CD1c-positive myeloid dendritic cell (primary cell): ENCODE measurements at regions not wholly inside any gene's neighbourhood (a gene's known extent, or its start where the extent isn't known, plus 50 kb on each side); places are given as distances from the start of the nearest gene placed in this dataset.
"Not testable (repeated sequence)": the region's sequence is repeated elsewhere in the genome, so short reads cannot be mapped to it uniquely, and the experiment has no call there.

Source experiments
- DNase-seq: peaks from one replicate; pipeline ENCODE4 v3.0.0-alpha.2; 2016; ENCODE audit errors: extremely low spot score

- no peak for DNase-seq
Observed at GRCh38 chr4:137861682-137862081, 329.4 kb upstream of the PCDH18 start.

- DNase-seq = no peak
Observed at GRCh38 chr4:137853424-137853823, 321.1 kb upstream of the PCDH18 start.

- DNase-seq = no peak
Observed at GRCh38 chr4:137852326-137852725, 320.0 kb upstream of the PCDH18 start.

DNA sequence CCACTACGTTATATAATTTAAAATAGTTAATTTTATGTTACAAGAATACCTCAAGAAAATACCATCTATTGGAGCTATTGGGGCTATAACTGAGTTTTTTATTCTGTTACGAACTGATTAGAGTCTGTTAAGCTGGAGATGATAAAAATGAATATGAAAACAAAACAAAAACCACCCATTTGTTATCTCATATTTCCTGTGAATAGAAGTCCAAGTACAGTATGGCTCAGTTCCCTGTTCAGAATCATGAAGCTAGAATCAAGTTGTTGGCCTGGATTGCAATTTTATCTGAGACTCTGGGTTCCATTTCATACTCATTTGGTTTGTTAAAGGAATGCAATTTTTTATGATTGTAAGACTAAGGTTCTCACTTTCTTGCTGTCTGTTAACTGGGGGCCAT, 319.1 kb upstream of the PCDH18 start:
- DNase-seq = no peak

GRCh38 chr4:137827945-137828344, 295.7 kb upstream of the PCDH18 start:
- DNase-seq = not testable (repeated sequence)

- no peak for DNase-seq
Observed at GRCh38 chr4:137825505-137825904, 293.2 kb upstream of the PCDH18 start.

- no peak for DNase-seq
Observed at GRCh38 chr4:137823007-137823406, 290.7 kb upstream of the PCDH18 start.

- no peak for DNase-seq
Observed at GRCh38 chr4:137819964-137820383, 287.7 kb upstream of the PCDH18 start.

- no peak for DNase-seq
Observed at GRCh38 chr4:137812258-137812657, 280.0 kb upstream of the PCDH18 start.

DNA sequence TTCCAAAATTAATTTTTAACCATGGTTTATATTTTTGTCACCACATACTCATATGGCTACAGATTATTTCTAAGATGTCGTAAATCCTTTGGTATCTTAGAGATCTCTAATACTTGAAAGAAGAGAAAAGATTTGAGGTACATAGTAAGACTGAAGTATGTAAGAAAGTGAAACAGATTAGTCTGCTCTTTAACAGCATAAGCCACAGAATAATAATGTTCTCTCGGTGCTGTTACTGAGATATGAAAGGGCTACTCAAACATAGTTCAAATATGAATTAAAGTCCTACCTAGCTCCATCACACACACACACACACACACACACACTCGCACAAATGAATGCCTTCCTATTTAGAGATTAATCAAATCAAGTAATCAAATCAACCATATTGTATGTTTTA, 274.1 kb upstream of the PCDH18 start:
- DNase-seq = no peak

DNA sequence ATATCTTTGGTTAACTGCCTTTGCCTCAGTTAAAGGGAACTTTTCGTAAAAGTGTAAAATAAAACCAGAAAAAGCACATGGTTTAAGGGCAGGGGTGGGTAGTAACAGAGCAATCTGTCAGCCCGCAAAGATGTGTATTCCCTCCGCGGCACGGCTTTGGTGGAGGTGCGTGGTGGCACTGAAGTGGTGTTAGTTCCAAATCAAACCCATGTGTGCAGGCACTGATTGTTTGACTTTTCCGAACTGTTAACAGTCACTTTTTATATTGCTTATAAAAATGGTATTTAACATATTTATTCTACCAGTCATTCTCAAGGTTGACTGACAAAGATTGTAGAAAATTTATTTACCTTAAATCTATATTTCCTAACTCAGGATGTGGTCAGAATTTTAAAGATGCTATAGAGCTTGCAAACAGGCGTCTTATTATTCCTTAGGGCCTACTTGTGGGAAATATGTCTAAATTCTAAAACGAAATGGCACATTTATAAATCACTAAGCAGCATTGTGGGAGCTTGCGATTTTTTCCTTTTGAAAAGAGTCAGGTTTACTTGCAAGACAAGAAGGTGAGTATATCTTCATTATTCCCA, 272.7 kb upstream of the PCDH18 start:
- no peak for DNase-seq

GRCh38 chr4:137800861-137801260, 268.6 kb upstream of the PCDH18 start:
- DNase-seq = no peak

- no peak for DNase-seq
Observed at GRCh38 chr4:137794764-137795254, 262.5 kb upstream of the PCDH18 start.

DNA sequence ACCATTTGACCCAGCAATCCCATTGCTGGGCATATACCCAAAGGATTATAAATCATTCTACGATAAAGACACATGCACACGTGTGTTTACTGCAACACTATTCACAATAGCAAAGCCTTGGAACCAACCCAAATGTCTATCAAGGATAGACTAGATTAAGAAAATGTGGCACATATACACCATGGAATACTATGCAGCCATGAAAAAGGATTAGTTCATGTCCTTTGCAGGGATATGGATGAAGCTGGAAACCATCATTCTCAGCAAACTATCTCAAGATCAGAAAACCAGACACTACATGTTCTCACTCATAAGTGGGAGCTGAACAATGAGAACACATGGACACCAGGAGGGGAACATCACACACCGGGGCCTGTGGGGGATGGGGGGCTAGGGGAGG, 257.0 kb upstream of the PCDH18 start:
- not testable (repeated sequence) for DNase-seq

- not testable (repeated sequence) for DNase-seq
Observed at GRCh38 chr4:137783923-137784322, 251.6 kb upstream of the PCDH18 start.

DNA sequence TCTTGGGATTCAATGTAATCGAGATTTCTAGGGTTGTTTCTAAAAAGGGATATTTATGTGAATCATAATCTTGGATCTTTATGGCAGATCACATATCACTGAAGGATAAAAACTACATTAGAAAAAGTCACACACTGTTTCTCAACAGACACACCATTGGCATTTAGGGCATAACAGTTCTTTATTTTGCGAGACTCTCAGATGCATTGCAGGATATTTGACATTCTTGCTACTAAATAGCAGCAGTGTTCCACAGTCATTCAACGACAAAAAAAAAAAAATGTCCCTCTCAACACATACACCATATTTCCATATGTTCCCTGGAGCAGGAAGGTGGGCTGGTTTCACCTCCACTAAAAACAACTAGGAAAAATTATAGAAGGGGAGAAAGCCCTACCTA, 243.4 kb upstream of the PCDH18 start:
- DNase-seq = no peak

- DNase-seq = no peak
Observed at GRCh38 chr4:137774501-137774900, 242.2 kb upstream of the PCDH18 start.

- no peak for DNase-seq
Observed at GRCh38 chr4:137768881-137769280, 236.6 kb upstream of the PCDH18 start.

GRCh38 chr4:137768196-137768595, 235.9 kb upstream of the PCDH18 start:
- no peak for DNase-seq

DNA sequence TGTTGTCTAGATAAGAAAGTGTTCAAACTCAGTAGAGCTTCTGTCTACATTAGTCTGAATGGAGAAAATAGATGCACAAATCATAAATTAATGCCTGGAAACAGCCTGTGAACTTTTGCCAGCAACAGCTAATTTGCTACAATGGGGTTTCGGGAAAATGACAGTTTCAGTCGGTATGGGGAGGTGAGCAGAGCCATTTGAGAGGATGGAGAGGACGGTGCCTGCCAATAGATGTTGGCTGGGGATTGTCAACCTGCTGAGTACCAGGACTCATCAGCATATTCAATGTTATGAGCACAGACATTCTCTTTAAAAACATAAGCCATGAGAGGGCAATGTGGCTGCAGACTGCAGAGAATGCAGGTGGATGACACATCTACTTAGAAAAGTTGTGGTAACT, 230.3 kb upstream of the PCDH18 start:
- DNase-seq = no peak

DNA sequence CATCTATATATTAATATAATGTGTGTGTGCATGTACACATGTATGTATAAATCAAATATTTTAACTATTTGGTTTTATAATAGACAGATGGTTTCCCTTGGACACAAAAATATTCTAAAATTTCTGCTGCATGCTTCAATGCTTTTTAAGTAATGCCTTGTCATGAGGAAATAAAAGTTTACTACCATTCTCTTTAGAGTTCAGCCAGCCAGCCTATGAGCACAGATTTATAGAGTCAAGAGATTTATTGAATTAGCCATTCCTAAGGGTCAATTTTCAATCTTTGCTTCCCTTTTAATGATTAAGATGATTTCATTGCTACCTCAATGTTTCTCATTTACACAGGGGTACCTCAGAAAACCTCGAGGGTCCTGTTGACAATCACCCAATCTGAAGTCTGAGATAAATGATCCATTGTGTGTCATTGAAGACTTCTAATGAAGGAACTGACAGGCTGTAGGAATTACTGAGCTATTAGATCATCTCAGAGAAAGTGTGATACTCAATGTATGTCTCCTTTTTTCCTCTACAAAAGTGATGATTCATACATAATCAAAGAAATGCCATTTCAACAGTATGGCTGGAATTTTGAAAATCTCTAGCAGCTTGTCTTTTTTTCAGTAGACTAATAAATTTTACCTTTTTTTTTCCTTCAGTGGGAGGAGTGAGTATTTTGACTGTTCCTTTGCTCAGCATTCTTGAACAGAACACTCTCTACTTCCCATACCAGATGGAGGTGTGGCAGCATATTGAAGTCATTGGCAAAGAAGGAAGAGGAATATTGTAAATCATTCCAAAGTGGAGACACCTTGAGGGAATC, 222.6 kb upstream of the PCDH18 start:
- DNase-seq = no peak

DNA sequence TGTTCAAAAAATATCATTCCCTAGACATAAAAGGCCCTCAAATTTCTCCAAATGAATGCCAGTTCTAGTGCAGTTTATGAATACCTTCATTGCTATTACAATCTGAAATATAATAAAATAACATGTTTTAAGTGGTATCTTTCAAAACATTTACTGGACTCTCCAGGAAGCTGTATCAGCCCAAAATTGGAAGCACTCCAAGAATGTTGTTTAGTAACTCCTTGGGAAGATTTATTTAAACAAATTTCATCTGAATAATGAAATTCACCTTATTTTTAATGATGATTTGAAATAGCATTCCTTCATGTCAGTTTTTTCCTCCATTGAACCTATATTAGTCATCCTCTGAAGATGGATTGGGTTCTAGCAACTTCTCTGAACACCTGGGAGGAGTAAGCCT, 217.2 kb upstream of the PCDH18 start:
- no peak for DNase-seq

GRCh38 chr4:137748616-137749015, 216.3 kb upstream of the PCDH18 start:
- DNase-seq = no peak
